RWPE1 (cell line): ENCODE measurements at regions not wholly inside any gene's neighbourhood (a gene's known extent, or its start where the extent isn't known, plus 50 kb on each side); places are given as distances from the start of the nearest gene placed in this dataset.
"Not testable (repeated sequence)": the region's sequence is repeated elsewhere in the genome, so short reads cannot be mapped to it uniquely, and the experiment has no call there.

ENCODE experiments used
- CTCF ChIA-PET: fragments of 350-600 bp; sonication (Branson Sonifier 250); formaldehyde crosslinking; extraction: SDS; loops from one replicate; lab custom pipeline; 2021; lab: Yijun Ruan, JAX
- POLR2A ChIA-PET: fragments of 400-600 bp; formaldehyde crosslinking; extraction: SDS; loops from one replicate; lab custom pipeline; 2020; ENCODE audit warnings: antibody characterized with exemption; ENCODE audit not compliant: low non-redundant PET; lab: Yijun Ruan, JAX
- DNase-seq: peaks from one replicate; pipeline ENCODE4 v3.0.0; 2012; ENCODE audit warnings: low spot score
- H3K27ac ChIP-seq: fragments of 450-650 bp; 2 replicates; pipeline ENCODE4 v1.5.1; 2017
- CTCF ChIP-seq: fragments of 450-650 bp; conservative IDR thresholded peaks from 2 replicates; pipeline ENCODE4 v1.5.1; 2017; ENCODE audit warnings: low read depth, mild to moderate bottlenecking

- no peak for TF ChIP-seq CTCF
- no peak overlapping the region for H3K27ac ChIP-seq
- ChIA-PET CTCF (no interaction called here), POLR2A (no interaction called here)
- no peak for DNase-seq
These were observed 349.7 kb downstream of the ACTRT1 start for GRCh38 chrX:127702527-127702926.

GRCh38 chrX:127662942-127663341, 389.3 kb downstream of the ACTRT1 start:
- POLR2A ChIA-PET, H3K27ac ChIP-seq, CTCF ChIA-PET, DNase-seq: not testable (repeated sequence)

- H3K27ac ChIP-seq: no peak overlapping the region
- no peak for TF ChIP-seq CTCF
- no peak for DNase-seq
- ChIA-PET CTCF (no interaction called here), POLR2A (no interaction called here)
These were observed 403.2 kb downstream of the ACTRT1 start for GRCh38 chrX:127649011-127649410.

GRCh38 chrX:127621780-127622179, 430.4 kb downstream of the ACTRT1 start:
- DNase-seq: peak; percentile 0
- no peak for TF ChIP-seq CTCF
- CTCF ChIA-PET: no interaction called here
- POLR2A ChIA-PET: no interaction called here
- no peak overlapping the region for H3K27ac ChIP-seq

- ChIA-PET CTCF (no interaction called here), POLR2A (no interaction called here)
- H3K27ac ChIP-seq: no peak overlapping the region
- TF ChIP-seq CTCF: no peak
- no peak for DNase-seq
These were observed 445.6 kb downstream of the ACTRT1 start for GRCh38 chrX:127606590-127606989.

- POLR2A ChIA-PET: no interaction called here
- no peak overlapping the region for H3K27ac ChIP-seq
- CTCF ChIA-PET: no interaction called here
- DNase-seq: no peak
- TF ChIP-seq CTCF: no peak
These were observed 455.3 kb downstream of the ACTRT1 start for GRCh38 chrX:127596882-127597281.

- CTCF ChIA-PET: no interaction called here
- POLR2A ChIA-PET: no interaction called here
- no peak overlapping the region for H3K27ac ChIP-seq
- no peak for DNase-seq
- TF ChIP-seq CTCF: no peak
These were observed 473.8 kb downstream of the ACTRT1 start for GRCh38 chrX:127578395-127578794.
